CD4-positive, alpha-beta memory T cell (primary cell): ENCODE measurements at regions not wholly inside any gene's neighbourhood (a gene's known extent, or its start where the extent isn't known, plus 50 kb on each side); places are given as distances from the start of the nearest gene placed in this dataset.

Experiments
- CTCF ChIA-PET: fragments of 350-600 bp; sonication (Branson Sonifier 250); formaldehyde crosslinking; loops from one replicate; lab custom pipeline; 2021; ENCODE audit warnings: inconsistent platforms; ENCODE audit not compliant: partially characterized antibody; lab: Charles Lee
- POLR2A ChIA-PET: fragments of 350-600 bp; sonication (Branson Sonifier 250); formaldehyde crosslinking; loops from one replicate; lab custom pipeline; 2021; ENCODE audit not compliant: partially characterized antibody; lab: Charles Lee
- DNase-seq, 5 donors: peaks; one replicate each; pipeline versions ENCODE4 v3.0.0 to v3.0.0-alpha.2; 2020 to 2022; ENCODE audit warnings: mixed read lengths in 1 of 5
- H3K27ac ChIP-seq: one replicate; pipeline ENCODE4 v1.7.0; 2013; ENCODE audit warnings: low read depth, low read length
- H3K27me3 ChIP-seq: 2 replicates; pipeline ENCODE4 v1.7.0; 2013; ENCODE audit warnings: mild to moderate bottlenecking, low read length, moderate library complexity; ENCODE audit not compliant: insufficient read depth
- H3K36me3 ChIP-seq: 2 replicates; pipeline ENCODE4 v1.7.0; 2013; ENCODE audit warnings: mild to moderate bottlenecking, low read length, moderate library complexity; ENCODE audit not compliant: insufficient read depth
- H3K4me1 ChIP-seq: 2 replicates; pipeline ENCODE4 v1.7.0; 2013; ENCODE audit warnings: mild to moderate bottlenecking, low read length, moderate library complexity; ENCODE audit not compliant: insufficient read depth
- H3K4me3 ChIP-seq, 2 donors: one replicate each; pipeline ENCODE4 v1.7.0; 2013; ENCODE audit warnings: low read length in 2 of 2, mild to moderate bottlenecking in 1 of 2
- H3K9me3 ChIP-seq, 2 donors: one replicate each; pipeline ENCODE4 v1.7.0; 2013; ENCODE audit warnings: low read length in 2 of 2, control low read depth in 1 of 2; ENCODE audit not compliant: control insufficient read depth in 1 of 2
- H3K27ac Mint-ChIP-seq, 7 donors: one replicate each; pipeline ENCODE4 v1.8.0; 2020 to 2021; ENCODE audit warnings: mixed read lengths in 7 of 7, mild to moderate bottlenecking in 6 of 7, inconsistent platforms in 3 of 7, moderate library complexity in 3 of 7
- H3K27me3 Mint-ChIP-seq, 2 donors: one replicate each; pipeline ENCODE4 v1.8.0; 2020 to 2021; ENCODE audit warnings: mixed read lengths in 2 of 2
- H3K36me3 Mint-ChIP-seq, 2 donors: one replicate each; pipeline ENCODE4 v1.8.0; 2020 to 2021; ENCODE audit warnings: mixed read lengths in 2 of 2, inconsistent platforms in 1 of 2, mild to moderate bottlenecking in 1 of 2
- H3K4me1 Mint-ChIP-seq, 4 donors: one replicate each; pipeline ENCODE4 v1.8.0; 2020 to 2021; ENCODE audit warnings: mixed read lengths in 4 of 4, mild to moderate bottlenecking in 1 of 4
- H3K4me3 Mint-ChIP-seq, 8 donors: one replicate each; pipeline ENCODE4 v1.8.0; 2020 to 2021; ENCODE audit warnings: mixed read lengths in 8 of 8, mild to moderate bottlenecking in 7 of 8, moderate library complexity in 6 of 8, inconsistent platforms in 3 of 8
- H3K9me3 Mint-ChIP-seq, 8 donors: one replicate each; pipeline ENCODE4 v1.8.0; 2020 to 2021; ENCODE audit warnings: mixed read lengths in 8 of 8, mild to moderate bottlenecking in 5 of 8, inconsistent platforms in 3 of 8, moderate library complexity in 1 of 8
- intact Hi-C: fragments of 100-400 bp; cut with micrococcal nuclease; formaldehyde crosslinking; loops from one replicate; pipeline ENCODE4 v1.15.1; 2023

GRCh38 chr2:53096351-53096750 is 671.3 kb upstream of the CHAC2 start:
- Mint-ChIP-seq H3K4me3 (no peak overlapping the region), H3K9me3 (peaks cover 0 to 2% (median 0%) of the 10 kb centered on the region in 8 donors), H3K27me3 (no peaks in the 10 kb centered on the region), H3K4me1 (no peaks in the 10 kb centered on the region), H3K27ac (no peak overlapping the region), H3K36me3 (no peaks in the 10 kb centered on the region)
- ChIA-PET CTCF (no interaction called here), POLR2A (no interaction called here)
- no peak for DNase-seq
- intact Hi-C loops = no loop called here
- Histone ChIP-seq H3K27me3 (no peaks in the 10 kb centered on the region), H3K4me3 (no peak overlapping the region), H3K9me3 (no peaks in the 10 kb centered on the region), H3K27ac (no peak overlapping the region), H3K4me1 (no peaks in the 10 kb centered on the region), H3K36me3 (no peaks in the 10 kb centered on the region)

- CTCF ChIA-PET = no interaction called here
- intact Hi-C loops = no loop called here
- Histone ChIP-seq H3K27me3 (no peaks in the 10 kb centered on the region), H3K36me3 (no peaks in the 10 kb centered on the region), H3K9me3 (no peaks in the 10 kb centered on the region), H3K4me1 (no peaks in the 10 kb centered on the region), H3K27ac (no peak overlapping the region), H3K4me3 (no peak overlapping the region)
- Mint-ChIP-seq H3K9me3 (peaks cover 0 to 2% (median 0%) of the 10 kb centered on the region in 8 donors), H3K4me1 (no peaks in the 10 kb centered on the region), H3K27ac (no peak overlapping the region), H3K27me3 (no peaks in the 10 kb centered on the region), H3K4me3 (no peak overlapping the region), H3K36me3 (no peaks in the 10 kb centered on the region)
- DNase-seq = no peak
- POLR2A ChIA-PET = no interaction called here
Measured at GRCh38 chr2:53095664-53096063, 671.9 kb upstream of the CHAC2 start.

GRCh38 chr2:53095227-53095626 is 672.4 kb upstream of the CHAC2 start:
- Histone ChIP-seq H3K4me3 (no peak overlapping the region), H3K4me1 (no peaks in the 10 kb centered on the region), H3K27me3 (no peaks in the 10 kb centered on the region), H3K27ac (no peak overlapping the region), H3K9me3 (no peaks in the 10 kb centered on the region), H3K36me3 (no peaks in the 10 kb centered on the region)
- no peak for DNase-seq
- CTCF ChIA-PET = no interaction called here
- POLR2A ChIA-PET = no interaction called here
- peaks cover 0 to 2% (median 0%) of the 10 kb centered on the region in 8 donors for H3K9me3 Mint-ChIP-seq
- no peak overlapping the region for H3K4me3 Mint-ChIP-seq
- H3K27ac Mint-ChIP-seq = no peak overlapping the region
- no peaks in the 10 kb centered on the region for H3K4me1 Mint-ChIP-seq
- no peaks in the 10 kb centered on the region for H3K27me3 Mint-ChIP-seq
- intact Hi-C loops = no loop called here
- no peaks in the 10 kb centered on the region for H3K36me3 Mint-ChIP-seq

- no peak for DNase-seq
- Histone ChIP-seq H3K27me3 (no peaks in the 10 kb centered on the region), H3K9me3 (no peaks in the 10 kb centered on the region), H3K4me3 (no peak overlapping the region), H3K36me3 (no peaks in the 10 kb centered on the region), H3K4me1 (no peaks in the 10 kb centered on the region), H3K27ac (no peak overlapping the region)
- POLR2A ChIA-PET = no interaction called here
- Mint-ChIP-seq H3K4me3 (no peak overlapping the region), H3K4me1 (no peaks in the 10 kb centered on the region), H3K27ac (no peak overlapping the region), H3K27me3 (no peaks in the 10 kb centered on the region), H3K36me3 (no peaks in the 10 kb centered on the region), H3K9me3 (peaks cover 0 to 4% (median 0%) of the 10 kb centered on the region in 8 donors)
- CTCF ChIA-PET = no interaction called here
- intact Hi-C loops = no loop called here
Measured at GRCh38 chr2:53093355-53093754, 674.2 kb upstream of the CHAC2 start.

GRCh38 chr2:53091183-53091582 is 676.4 kb upstream of the CHAC2 start:
- H3K4me1 Mint-ChIP-seq = no peaks in the 10 kb centered on the region
- no peak overlapping the region for H3K27ac ChIP-seq
- intact Hi-C loops = no loop called here

GRCh38 chr2:53087874-53088461 is 679.6 kb upstream of the CHAC2 start:
- Mint-ChIP-seq H3K27me3 (no peaks in the 10 kb centered on the region), H3K9me3 (peaks cover 0 to 4% (median 0%) of the 10 kb centered on the region in 8 donors), H3K36me3 (no peaks in the 10 kb centered on the region), H3K27ac (no peak overlapping the region), H3K4me1 (no peaks in the 10 kb centered on the region), H3K4me3 (no peak overlapping the region)
- H3K36me3 ChIP-seq = no peaks in the 10 kb centered on the region
- no peaks in the 10 kb centered on the region for H3K9me3 ChIP-seq
- intact Hi-C loops = no loop called here
- H3K4me1 ChIP-seq = no peaks in the 10 kb centered on the region
- DNase-seq = no peak
- H3K27ac ChIP-seq = no peak overlapping the region
- POLR2A ChIA-PET = no interaction called here
- CTCF ChIA-PET = no interaction called here
- no peak overlapping the region for H3K4me3 ChIP-seq
- no peaks in the 10 kb centered on the region for H3K27me3 ChIP-seq

More at GRCh38 chr2:53091183-53091582, 676.4 kb upstream of the CHAC2 start:
- Mint-ChIP-seq H3K27me3 (no peaks in the 10 kb centered on the region), H3K36me3 (no peaks in the 10 kb centered on the region), H3K27ac (no peak overlapping the region), H3K4me3 (no peak overlapping the region), H3K9me3 (peaks cover 0 to 4% (median 0%) of the 10 kb centered on the region in 8 donors)
- Histone ChIP-seq H3K4me3 (no peak overlapping the region), H3K27me3 (no peaks in the 10 kb centered on the region), H3K36me3 (no peaks in the 10 kb centered on the region), H3K9me3 (no peaks in the 10 kb centered on the region), H3K4me1 (no peaks in the 10 kb centered on the region)
- POLR2A ChIA-PET = no interaction called here
- DNase-seq = no peak
- CTCF ChIA-PET = no interaction called here

GRCh38 chr2:53087262-53087873 is 680.2 kb upstream of the CHAC2 start:
- intact Hi-C loops = no loop called here
- Mint-ChIP-seq H3K27me3 (no peaks in the 10 kb centered on the region), H3K27ac (no peak overlapping the region), H3K9me3 (peaks cover 0 to 4% (median 0%) of the 10 kb centered on the region in 8 donors), H3K4me1 (no peaks in the 10 kb centered on the region), H3K4me3 (no peak overlapping the region), H3K36me3 (no peaks in the 10 kb centered on the region)
- Histone ChIP-seq H3K27me3 (no peaks in the 10 kb centered on the region), H3K4me3 (no peak overlapping the region), H3K36me3 (no peaks in the 10 kb centered on the region), H3K27ac (no peak overlapping the region), H3K9me3 (no peaks in the 10 kb centered on the region), H3K4me1 (no peaks in the 10 kb centered on the region)
- ChIA-PET POLR2A (no interaction called here), CTCF (no interaction called here)
- DNase-seq = no peak
